Neural cell (in vitro differentiated cells): ENCODE measurements at regions not wholly inside any gene's neighbourhood (a gene's known extent, or its start where the extent isn't known, plus 50 kb on each side); places are given as distances from the start of the nearest gene placed in this dataset.

Source experiments
- EP300 ChIP-seq: fragments of 450-650 bp; conservative IDR thresholded peaks from 2 replicates; pipeline ENCODE4 v1.6.1; 2014; ENCODE audit warnings: antibody characterized with exemption, mild to moderate bottlenecking, moderate library complexity; ENCODE audit not compliant: poor library complexity, severe bottlenecking
- TF ChIP-seq, protein P1 (sequence below): fragments of 450-650 bp; IDR thresholded peaks from 2 replicates; pipeline ENCODE4 v1.5.1; 2014; ENCODE audit warnings: antibody characterized with exemption, mild to moderate bottlenecking, moderate library complexity; ENCODE audit not compliant: poor library complexity, severe bottlenecking
- TF ChIP-seq, protein P2 (sequence below): IDR thresholded peaks from 2 replicates; pipeline ENCODE4 v1.6.1; 2012; ENCODE audit warnings: borderline replicate concordance

DNA sequence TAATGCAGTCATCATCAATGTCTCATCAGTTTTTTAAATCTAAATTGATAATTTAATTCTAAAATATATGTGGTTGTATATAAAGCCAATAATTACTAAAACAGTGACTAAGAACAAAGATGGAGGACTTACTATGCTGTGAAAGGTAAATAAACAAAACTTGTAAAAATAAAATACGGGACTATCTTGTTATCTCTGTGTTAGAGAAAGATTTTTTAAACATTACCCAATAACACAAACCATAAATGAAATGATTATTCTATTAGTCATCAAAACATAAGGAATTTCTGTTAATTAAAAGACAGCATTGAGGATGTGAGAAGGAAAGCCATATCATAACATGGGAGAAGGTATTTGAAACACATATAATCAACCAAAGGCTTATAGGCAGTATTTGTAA lies 226.2 kb upstream of the SMC2 start:
- TF ChIP-seq, protein P1, sequence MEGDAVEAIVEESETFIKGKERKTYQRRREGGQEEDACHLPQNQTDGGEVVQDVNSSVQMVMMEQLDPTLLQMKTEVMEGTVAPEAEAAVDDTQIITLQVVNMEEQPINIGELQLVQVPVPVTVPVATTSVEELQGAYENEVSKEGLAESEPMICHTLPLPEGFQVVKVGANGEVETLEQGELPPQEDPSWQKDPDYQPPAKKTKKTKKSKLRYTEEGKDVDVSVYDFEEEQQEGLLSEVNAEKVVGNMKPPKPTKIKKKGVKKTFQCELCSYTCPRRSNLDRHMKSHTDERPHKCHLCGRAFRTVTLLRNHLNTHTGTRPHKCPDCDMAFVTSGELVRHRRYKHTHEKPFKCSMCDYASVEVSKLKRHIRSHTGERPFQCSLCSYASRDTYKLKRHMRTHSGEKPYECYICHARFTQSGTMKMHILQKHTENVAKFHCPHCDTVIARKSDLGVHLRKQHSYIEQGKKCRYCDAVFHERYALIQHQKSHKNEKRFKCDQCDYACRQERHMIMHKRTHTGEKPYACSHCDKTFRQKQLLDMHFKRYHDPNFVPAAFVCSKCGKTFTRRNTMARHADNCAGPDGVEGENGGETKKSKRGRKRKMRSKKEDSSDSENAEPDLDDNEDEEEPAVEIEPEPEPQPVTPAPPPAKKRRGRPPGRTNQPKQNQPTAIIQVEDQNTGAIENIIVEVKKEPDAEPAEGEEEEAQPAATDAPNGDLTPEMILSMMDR, result no peak
- TF ChIP-seq, protein P2, sequence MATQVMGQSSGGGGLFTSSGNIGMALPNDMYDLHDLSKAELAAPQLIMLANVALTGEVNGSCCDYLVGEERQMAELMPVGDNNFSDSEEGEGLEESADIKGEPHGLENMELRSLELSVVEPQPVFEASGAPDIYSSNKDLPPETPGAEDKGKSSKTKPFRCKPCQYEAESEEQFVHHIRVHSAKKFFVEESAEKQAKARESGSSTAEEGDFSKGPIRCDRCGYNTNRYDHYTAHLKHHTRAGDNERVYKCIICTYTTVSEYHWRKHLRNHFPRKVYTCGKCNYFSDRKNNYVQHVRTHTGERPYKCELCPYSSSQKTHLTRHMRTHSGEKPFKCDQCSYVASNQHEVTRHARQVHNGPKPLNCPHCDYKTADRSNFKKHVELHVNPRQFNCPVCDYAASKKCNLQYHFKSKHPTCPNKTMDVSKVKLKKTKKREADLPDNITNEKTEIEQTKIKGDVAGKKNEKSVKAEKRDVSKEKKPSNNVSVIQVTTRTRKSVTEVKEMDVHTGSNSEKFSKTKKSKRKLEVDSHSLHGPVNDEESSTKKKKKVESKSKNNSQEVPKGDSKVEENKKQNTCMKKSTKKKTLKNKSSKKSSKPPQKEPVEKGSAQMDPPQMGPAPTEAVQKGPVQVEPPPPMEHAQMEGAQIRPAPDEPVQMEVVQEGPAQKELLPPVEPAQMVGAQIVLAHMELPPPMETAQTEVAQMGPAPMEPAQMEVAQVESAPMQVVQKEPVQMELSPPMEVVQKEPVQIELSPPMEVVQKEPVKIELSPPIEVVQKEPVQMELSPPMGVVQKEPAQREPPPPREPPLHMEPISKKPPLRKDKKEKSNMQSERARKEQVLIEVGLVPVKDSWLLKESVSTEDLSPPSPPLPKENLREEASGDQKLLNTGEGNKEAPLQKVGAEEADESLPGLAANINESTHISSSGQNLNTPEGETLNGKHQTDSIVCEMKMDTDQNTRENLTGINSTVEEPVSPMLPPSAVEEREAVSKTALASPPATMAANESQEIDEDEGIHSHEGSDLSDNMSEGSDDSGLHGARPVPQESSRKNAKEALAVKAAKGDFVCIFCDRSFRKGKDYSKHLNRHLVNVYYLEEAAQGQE, result no peak
- TF ChIP-seq EP300, result no peak
